Mammary epithelial cell (primary cell): ENCODE measurements at regions not wholly inside any gene's neighbourhood (a gene's known extent, or its start where the extent isn't known, plus 50 kb on each side); places are given as distances from the start of the nearest gene placed in this dataset.
"Not testable (repeated sequence)": the region's sequence is repeated elsewhere in the genome, so short reads cannot be mapped to it uniquely, and the experiment has no call there.

Source experiments
- CTCF ChIP-seq, 2 donors: IDR thresholded peaks in 1 of 2; conservative IDR thresholded peaks in 1 of 2; 2 replicates each; pipeline ENCODE4 v1.5.1; 2011 to 2012; ENCODE audit warnings: inconsistent platforms in 2 of 2, low read length in 2 of 2, mild to moderate bottlenecking in 2 of 2, control low read depth in 1 of 2, low read depth in 1 of 2; ENCODE audit not compliant: insufficient read depth in 1 of 2; ENCODE audit errors: extremely low read depth in 1 of 2
- EZH2 ChIP-seq: IDR thresholded peaks from 2 replicates; pipeline ENCODE4 v1.6.1; 2012; ENCODE audit warnings: low read length, inconsistent platforms, borderline replicate concordance

- not testable (repeated sequence) for TF ChIP-seq EZH2; CTCF (conservative IDR thresholded peaks at IDR 0.05 in 1 of 2, IDR thresholded peaks at IDR 0.05 in 1 of 2; ENCODE audit: extremely low read depth in 1 of 2, insufficient read depth in 1 of 2, low read depth in 1 of 2, low read length in 2 of 2)
Observed at GRCh38 chr12:111234491-111234890, 134.4 kb downstream of the PHETA1 start.
